ENCODE measurements at regions not wholly inside any gene's neighbourhood (a gene's known extent, or its start where the extent isn't known, plus 50 kb on each side); places are given as distances from the start of the nearest gene placed in this dataset.

- BruUV-seq (replicated peaks), result no TSS peak
- Histone ChIP-seq H3K36me3 (ENCODE audit: control insufficient read depth, insufficient read depth, low read length) (no peaks in the 10 kb centered on the region), H4K5ac (ENCODE audit: low read depth, low read length) (no peak overlapping the region), H3K4me3 (ENCODE audit: insufficient read depth, low read depth, low read length) (no peak overlapping the region), H2BK120ac (ENCODE audit: low read depth, low read length) (no peak overlapping the region), H2AK9ac (replicated peaks; ENCODE audit: low read depth, low read length, poor library complexity) (no peak overlapping the region), H2AK5ac (ENCODE audit: low read depth, low read length) (no peak overlapping the region), H4K91ac (ENCODE audit: insufficient read depth, low read depth, low read length) (no peak overlapping the region), H2BK5ac (ENCODE audit: low read depth, low read length, poor library complexity, severe bottlenecking) (no peak overlapping the region), H3K79me1 (ENCODE audit: low read depth in 1 of 2, low read length in 2 of 2) (no peaks in the 10 kb centered on the region), H4K8ac (ENCODE audit: low read depth in 2 of 2, low read length in 2 of 2) (no peak overlapping the region), H3K56ac (ENCODE audit: extremely low read depth, insufficient read depth, low read length) (no peak overlapping the region), H3K27ac (ENCODE audit: insufficient read depth, low read length) (no peak overlapping the region), H3K9ac (ENCODE audit: low read depth, low read length) (no peak overlapping the region), H3K27me3 (ENCODE audit: control insufficient read depth, insufficient read depth, low read length) (no peaks in the 10 kb centered on the region), H3K4me1 (ENCODE audit: control insufficient read depth, insufficient read depth, low read length) (no peaks in the 10 kb centered on the region), H3K4me2 (ENCODE audit: low read depth, low read length) (no peak overlapping the region), H3K14ac (replicated peaks; ENCODE audit: low read depth, low read length) (no peak overlapping the region), H3K23ac (ENCODE audit: low read depth, low read length) (no peak overlapping the region), H4K20me1 (ENCODE audit: insufficient read depth, low read length) (no peaks in the 10 kb centered on the region), H3K9me1 (ENCODE audit: insufficient read depth, low read length) (no peaks in the 10 kb centered on the region), H3K4ac (ENCODE audit: low read depth, low read length) (no peak overlapping the region), H2BK15ac (ENCODE audit: low read depth, low read length) (no peak overlapping the region), H2AFZ (replicated peaks; ENCODE audit: low read length, poor library complexity) (no peak overlapping the region), H3K18ac (ENCODE audit: low read depth, low read length) (no peak overlapping the region), H3K9me3 (ENCODE audit: control insufficient read depth, insufficient read depth, low read length) (no peaks in the 10 kb centered on the region), H2BK20ac (ENCODE audit: low read depth, low read length) (no peak overlapping the region)
- ChIA-PET POLR2A (ENCODE audit: unreplicated experiment) (no interaction called here), CTCF (no interaction called here)
- WGBS, 2 experiments (ENCODE audit: extremely low coverage in 2 of 2, insufficient read length in 1 of 2), result no CpG with 5 or more reads among the region's 2 CpGs
- dilution Hi-C loops (cut with HindIII; ENCODE audit: low sequenced_read_pairs, unreplicated experiment) (no loop called here), in situ Hi-C loops (cut with MboI; ENCODE audit: low sequenced_read_pairs) (no loop called here), intact Hi-C loops (cut with micrococcal nuclease) (no loop called here)
- DNase-seq, result no peak
- no peak for ATAC-seq (ENCODE audit: low read depth)
- TF ChIP-seq CHD1 (IDR thresholded peaks at IDR 0.05; ENCODE audit: low read depth, low read length) (no peak), ELK1 (IDR thresholded peaks at IDR 0.05; ENCODE audit: borderline replicate concordance, low read depth, low read length) (no peak)
Observed at GRCh38 chr13:89891416-89891815, 1456.1 kb upstream of the MIR17HG start.

Data from IMR-90 (cell line).